AG10803 (cell line): ENCODE measurements at regions not wholly inside any gene's neighbourhood (a gene's known extent, or its start where the extent isn't known, plus 50 kb on each side); places are given as distances from the start of the nearest gene placed in this dataset.
"Not testable (repeated sequence)": the region's sequence is repeated elsewhere in the genome, so short reads cannot be mapped to it uniquely, and the experiment has no call there.

Experiments used
- DNase-seq: peaks from one replicate; pipeline ENCODE4 v3.0.0; 2010; ENCODE audit warnings: low read depth
- H3K4me3 ChIP-seq: 2 replicates; pipeline ENCODE4 v1.5.1; 2011; ENCODE audit warnings: mild to moderate bottlenecking, low read length, control low read depth
- CTCF ChIP-seq: conservative IDR thresholded peaks from 2 replicates; pipeline ENCODE4 v1.5.1; 2011; ENCODE audit warnings: mild to moderate bottlenecking, low read length, control low read depth, inconsistent platforms

- DNase-seq = peak; percentile 88
- no peak for TF ChIP-seq CTCF
- no peak overlapping the region for H3K4me3 ChIP-seq
These were observed 115.8 kb upstream of the SETBP1 start for GRCh38 chr18:44564922-44565321.

- H3K4me3 ChIP-seq = no peak overlapping the region
- TF ChIP-seq CTCF = no peak
- no peak for DNase-seq
These were observed 112.3 kb upstream of the SETBP1 start for GRCh38 chr18:44568342-44568741.

GRCh38 chr18:44568986-44569385 lies 111.7 kb upstream of the SETBP1 start:
- DNase-seq = peak; percentile 79
- TF ChIP-seq CTCF = no peak
- H3K4me3 ChIP-seq = no peak overlapping the region

- no peak overlapping the region for H3K4me3 ChIP-seq
- no peak for TF ChIP-seq CTCF
- no peak for DNase-seq
These were observed 111.2 kb upstream of the SETBP1 start for GRCh38 chr18:44569391-44570055.

- DNase-seq = no peak
- H3K4me3 ChIP-seq = no peak overlapping the region
- TF ChIP-seq CTCF = peak; percentile 56
These were observed 101.5 kb upstream of the SETBP1 start for GRCh38 chr18:44579028-44579702.

- TF ChIP-seq CTCF = no peak
- H3K4me3 ChIP-seq = no peak overlapping the region
- no peak for DNase-seq
These were observed 100.9 kb upstream of the SETBP1 start for GRCh38 chr18:44579745-44580144.

- DNase-seq = no peak
- no peak for TF ChIP-seq CTCF
- H3K4me3 ChIP-seq = no peak overlapping the region
These were observed 100.5 kb upstream of the SETBP1 start for GRCh38 chr18:44580159-44580558.

- DNase-seq = not testable (repeated sequence)
These were observed 99.9 kb upstream of the SETBP1 start for GRCh38 chr18:44580782-44581181.

More at GRCh38 chr18:44580782-44581181, 99.9 kb upstream of the SETBP1 start:
- H3K4me3 ChIP-seq = not testable (repeated sequence)
